ENCODE measurements at regions not wholly inside any gene's neighbourhood (a gene's known extent, or its start where the extent isn't known, plus 50 kb on each side); places are given as distances from the start of the nearest gene placed in this dataset.
"Not testable (repeated sequence)": the region's sequence is repeated elsewhere in the genome, so short reads cannot be mapped to it uniquely, and the experiment has no call there.

DNA sequence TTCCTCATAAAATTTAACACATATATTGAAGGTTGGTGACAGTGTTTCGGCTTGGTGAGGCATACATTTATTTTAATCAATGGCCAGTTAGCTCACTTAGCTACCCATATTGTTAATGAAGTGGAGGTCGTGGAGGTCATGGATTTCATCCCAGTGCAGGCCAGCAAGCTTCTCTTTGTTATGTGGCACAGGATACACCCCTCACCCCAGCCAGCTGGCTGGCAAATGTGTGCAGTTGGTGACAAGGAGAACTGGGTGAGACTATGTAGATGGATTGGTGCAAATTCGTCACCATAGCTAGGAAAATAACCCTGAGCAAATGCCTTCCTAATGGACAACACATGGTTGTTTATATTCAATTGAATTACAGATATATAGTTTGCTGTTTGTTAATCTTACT, 50.5 kb upstream of the FOXP2 start:
- no peak for DNase-seq

GRCh38 chr7:114363292-114363691, 51.3 kb upstream of the FOXP2 start:
- no peak for DNase-seq

DNA sequence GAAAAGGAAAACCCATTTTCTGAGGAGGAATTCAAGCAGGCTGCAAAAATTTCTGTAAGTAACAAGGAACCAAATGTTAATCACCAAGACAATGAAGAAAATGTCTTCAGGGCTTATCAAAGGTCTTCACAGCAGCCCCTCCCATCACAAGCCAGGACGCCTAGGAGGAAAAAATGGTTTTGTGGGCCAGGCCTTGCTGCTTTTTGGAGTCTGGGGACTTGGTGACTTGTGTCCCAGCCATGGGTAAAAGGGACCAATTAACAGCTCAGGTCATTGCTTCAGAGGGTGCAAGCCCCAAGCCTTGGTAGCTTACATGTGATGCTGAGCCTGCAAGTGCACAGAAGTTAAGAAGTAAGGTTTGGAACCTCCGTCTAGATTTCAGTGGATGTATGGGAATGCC, 55.7 kb upstream of the FOXP2 start:
- no peak for DNase-seq

DNA sequence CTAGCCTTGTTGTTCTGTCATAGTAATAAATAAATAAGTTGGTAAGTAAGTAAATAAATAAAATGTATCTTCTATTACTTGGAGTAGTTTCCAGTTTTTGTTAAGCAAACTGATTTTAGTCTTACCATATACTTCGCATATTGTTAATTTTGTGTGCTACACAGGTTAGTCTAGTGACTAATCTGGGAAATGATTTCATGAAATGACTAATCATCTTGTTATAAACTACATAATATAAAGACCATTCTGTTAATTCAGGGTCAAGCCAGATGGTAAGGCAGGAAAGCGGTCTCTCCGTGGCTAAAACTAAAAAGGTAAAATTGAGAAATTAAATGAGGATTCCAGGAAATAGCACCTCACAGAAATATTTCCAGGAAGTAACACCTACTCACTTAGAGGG, 58.5 kb upstream of the FOXP2 start:
- DNase-seq: no peak

DNA sequence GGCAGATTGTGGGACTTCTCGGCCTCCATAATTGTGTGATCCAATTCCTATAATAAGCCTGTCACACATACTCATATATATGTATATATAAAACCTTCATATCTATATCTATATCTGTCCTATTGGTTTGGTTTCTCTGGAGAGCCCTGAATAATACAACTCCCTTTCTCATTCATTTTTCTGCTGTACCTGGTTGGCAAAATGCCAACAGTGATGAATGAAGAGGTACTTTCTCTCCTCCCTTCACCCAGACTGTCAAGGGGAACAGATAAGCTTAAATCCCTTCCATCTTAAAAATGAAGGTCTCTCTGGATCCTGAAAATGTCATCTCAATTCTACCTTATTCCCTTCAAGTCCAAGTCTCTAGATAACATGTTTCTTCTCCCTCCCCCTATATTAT, 60.3 kb upstream of the FOXP2 start:
- no peak for DNase-seq

- no peak for DNase-seq
Measured at GRCh38 chr7:114345494-114345893, 69.1 kb upstream of the FOXP2 start.

- no peak for DNase-seq
Measured at GRCh38 chr7:114343949-114344708, 70.5 kb upstream of the FOXP2 start.

DNA sequence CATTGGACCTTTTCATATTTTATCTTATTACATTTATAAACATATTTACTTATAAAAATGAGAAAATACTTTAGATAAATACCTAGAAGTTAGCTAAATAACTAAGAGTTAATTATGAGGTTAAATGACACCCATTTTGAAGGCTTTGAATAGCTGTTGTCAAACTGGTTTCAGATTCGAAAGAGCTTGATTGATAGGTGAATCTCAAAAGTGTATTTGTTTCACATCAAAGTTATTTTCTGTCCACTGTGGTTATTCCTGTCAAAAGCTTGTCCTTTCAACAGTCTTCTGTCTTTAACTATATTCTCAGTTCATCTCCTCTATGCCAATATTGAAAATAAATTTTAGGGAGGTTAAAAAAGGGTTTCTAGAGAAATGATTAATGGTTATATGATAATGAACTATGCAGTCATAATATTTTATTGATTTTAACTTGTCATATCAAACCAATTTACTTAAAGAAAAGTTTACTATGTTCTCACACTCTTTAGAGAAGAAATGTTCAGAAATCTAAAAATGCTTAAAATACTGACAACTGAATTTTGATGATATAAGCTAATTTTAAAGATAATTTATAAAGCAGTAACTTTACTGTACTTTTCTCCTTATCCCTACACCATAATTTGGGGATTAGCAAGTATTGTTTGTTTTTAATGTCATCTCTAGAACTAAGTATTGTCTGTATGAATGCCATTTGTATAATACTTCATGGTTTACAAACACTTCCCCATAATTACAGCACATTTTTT, 72.0 kb upstream of the FOXP2 start:
- DNase-seq: no peak

GRCh38 chr7:114341648-114342047, 73.0 kb upstream of the FOXP2 start:
- DNase-seq: no peak

- no peak for DNase-seq
Measured at GRCh38 chr7:114334989-114335388, 79.6 kb upstream of the FOXP2 start.

GRCh38 chr7:114329458-114329857, 85.2 kb upstream of the FOXP2 start:
- DNase-seq: not testable (repeated sequence)

- DNase-seq: no peak
Measured at GRCh38 chr7:114317450-114318098, 97.0 kb upstream of the FOXP2 start.

DNA sequence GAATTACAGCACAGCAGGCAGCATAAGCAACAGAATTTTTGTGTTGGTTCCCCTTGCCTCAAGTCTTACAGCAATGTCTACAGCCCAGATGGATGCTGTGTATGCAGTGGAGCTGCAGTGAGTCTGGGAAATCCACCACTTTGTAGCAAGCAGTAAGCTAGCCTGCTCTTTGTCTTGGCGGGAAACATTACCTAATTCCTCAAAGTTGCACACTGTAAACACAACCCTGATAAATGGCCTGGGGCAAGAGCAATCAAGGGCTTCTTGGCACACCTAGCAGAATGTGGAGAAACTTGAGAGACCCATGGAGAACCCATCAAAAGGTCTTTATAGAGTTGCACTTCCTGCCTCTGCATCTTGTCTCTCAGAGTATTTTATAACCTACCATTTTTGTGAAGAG, 102.0 kb upstream of the FOXP2 start:
- no peak for DNase-seq

DNA sequence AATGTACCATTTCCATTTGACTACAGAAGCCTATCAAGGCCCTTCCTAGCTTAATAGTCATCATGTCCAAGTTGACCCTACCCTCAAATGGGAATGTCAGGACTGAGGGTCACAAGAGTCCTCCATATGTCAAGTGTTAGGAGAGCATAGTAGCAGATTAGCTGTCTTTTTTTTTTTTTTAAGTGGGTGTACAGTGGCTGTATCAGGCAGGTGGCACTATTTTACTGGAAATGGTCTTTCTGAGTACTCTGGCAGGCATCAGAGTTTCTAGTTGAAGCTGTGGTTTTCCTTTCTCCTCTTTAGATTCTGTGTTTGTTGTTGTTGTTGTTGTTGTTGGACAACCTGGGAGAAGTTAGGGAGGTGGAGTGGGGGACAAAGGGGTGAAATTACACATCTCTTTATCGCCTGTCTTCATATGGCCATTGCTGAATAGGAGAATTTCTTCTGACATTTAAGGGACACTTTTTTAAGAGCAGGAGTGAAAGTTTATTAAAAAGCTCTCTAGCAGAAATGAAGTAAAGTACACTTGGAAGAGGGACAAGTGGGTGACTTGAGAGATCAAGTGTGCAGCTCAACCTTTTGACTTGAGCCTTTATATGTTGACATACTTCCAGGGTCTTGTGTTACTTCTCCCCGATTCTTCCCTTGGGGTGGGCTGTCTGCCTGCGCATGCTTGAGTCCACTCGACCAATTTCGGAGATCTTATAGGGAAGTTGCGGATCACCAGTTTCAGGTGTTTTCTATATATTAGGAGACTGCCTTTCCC, 104.1 kb upstream of the FOXP2 start:
- no peak for DNase-seq

DNA sequence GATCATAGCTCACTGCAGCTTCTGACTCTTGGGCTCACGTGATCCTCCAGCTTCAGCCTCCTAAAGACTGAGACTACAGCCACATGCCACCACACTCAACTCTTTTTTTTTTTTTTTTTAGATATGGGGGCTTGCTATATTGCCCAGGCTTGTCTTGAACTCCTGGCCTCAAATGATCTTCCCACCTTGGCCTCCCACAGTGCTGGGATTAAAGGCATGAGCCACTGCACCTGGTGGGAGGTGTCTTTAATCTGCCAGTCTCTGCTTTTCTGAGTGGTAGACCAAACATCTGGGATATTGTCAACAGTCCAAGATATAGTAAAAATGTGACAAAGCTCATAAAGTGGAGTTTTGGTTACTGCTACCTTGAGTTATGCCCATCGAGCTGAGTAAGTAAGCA, 104.9 kb upstream of the FOXP2 start:
- DNase-seq: no peak

- DNase-seq: no peak
Measured at GRCh38 chr7:114303301-114303700, 111.3 kb upstream of the FOXP2 start.

GRCh38 chr7:114302858-114303257, 111.8 kb upstream of the FOXP2 start:
- no peak for DNase-seq

DNA sequence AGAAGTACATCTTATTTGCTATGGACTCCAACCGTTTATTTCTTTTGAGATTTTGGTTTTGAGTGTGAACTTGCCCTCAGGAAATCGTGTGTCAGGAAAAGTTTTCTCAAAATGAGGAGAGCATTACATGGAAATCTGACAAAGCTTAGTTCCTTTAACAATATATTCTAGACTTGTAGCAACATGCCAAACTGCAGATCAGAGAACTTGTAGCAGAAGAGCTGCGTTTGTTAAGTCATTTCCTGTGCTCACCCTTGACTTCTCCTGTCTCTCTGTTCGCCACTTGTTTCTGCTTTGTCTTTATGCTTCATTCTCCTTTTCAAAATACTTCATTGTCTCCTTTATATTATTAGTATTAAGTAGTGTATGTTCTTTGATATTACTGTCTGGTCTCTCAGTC, 116.6 kb upstream of the FOXP2 start:
- DNase-seq: no peak

DNA sequence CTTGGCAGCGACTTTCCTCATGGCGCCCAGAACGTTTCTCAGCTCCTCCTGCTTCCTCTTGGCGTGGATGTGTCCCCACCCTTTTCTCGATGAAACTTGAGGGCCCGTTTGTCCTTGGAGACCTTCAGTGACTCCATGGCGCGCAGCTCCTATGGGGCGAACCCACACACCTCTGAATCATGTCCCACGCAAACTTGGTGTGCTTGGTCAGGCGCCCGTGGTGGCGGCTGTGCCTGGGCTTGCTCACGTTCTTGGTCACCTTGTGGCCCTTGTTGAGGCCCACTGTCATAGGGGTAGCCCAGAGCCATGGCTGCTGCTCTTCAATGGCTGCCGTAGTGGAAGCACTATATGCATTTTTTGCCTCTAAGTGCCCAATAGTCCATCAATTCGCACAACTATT, 117.5 kb upstream of the FOXP2 start:
- no peak for DNase-seq

GRCh38 chr7:114295522-114295921, 119.1 kb upstream of the FOXP2 start:
- no peak for DNase-seq

- DNase-seq: no peak
Measured at GRCh38 chr7:114294036-114294435, 120.6 kb upstream of the FOXP2 start.

DNA sequence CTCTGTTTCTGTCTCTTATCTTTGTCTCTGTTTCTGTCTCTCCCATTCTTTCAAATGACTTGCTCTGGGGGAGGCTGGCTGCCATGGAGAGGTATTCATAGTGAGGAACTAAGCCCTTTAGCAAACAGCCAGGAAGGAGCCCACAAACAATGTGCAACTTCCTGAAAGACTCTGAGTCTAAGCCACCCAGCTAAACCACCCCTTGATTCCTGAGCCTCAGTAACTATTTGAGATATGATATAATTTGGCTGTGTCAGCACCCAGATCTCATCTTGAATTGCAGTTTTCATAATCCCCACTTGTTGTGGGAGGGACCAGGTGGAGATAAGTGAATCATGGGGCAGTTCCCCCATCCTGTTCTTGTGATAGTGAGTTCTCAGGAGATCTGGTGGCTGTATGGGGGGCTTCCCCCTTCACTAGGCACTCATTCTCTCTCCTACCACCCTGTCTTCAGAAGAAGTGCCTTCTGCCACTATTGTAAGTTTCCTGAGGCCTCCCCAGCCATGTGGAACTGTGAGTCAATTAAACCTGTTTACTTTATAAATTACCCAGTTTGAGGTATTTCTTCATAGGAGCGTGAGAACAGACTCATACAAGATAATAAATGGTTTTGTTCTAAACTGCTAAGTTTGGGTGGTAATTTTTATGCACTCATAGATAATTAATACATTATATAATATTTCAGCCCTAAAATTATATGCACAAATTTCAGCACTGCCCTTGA, 121.2 kb upstream of the FOXP2 start:
- no peak for DNase-seq

DNA sequence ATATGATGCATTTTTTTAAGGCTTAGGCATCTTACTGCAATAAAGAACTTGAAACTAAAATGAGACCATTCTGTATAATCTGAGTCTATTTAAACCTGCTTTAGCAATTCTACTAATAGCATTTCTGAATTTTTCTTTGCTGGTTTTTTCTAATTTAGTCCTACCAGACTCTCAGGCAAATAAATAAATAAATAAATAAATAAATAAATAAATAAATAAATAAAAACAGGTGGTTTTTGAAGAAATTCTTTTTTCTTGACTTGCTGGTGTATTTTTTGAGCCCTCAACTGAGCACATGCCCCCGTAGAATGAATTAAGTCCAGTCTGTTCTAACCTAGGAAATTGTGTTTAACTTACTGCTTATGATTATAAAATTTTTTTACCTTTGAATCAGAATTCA, 134.7 kb upstream of the FOXP2 start:
- no peak for DNase-seq
